GM23248 (cell line): ENCODE measurements at regions not wholly inside any gene's neighbourhood (a gene's known extent, or its start where the extent isn't known, plus 50 kb on each side); places are given as distances from the start of the nearest gene placed in this dataset.

ENCODE experiments used
- EZH2 ChIP-seq: fragments of 200-600 bp; sonication (generic); IDR thresholded peaks from 2 replicates; pipeline ENCODE4 v1.6.1; 2018; ENCODE audit warnings: antibody characterized with exemption, mild to moderate bottlenecking; ENCODE audit not compliant: insufficient read depth, poor library complexity, severe bottlenecking
- EZH2phosphoT487 ChIP-seq: fragments of 200-600 bp; sonication (generic); IDR thresholded peaks from 2 replicates; pipeline ENCODE4 v1.6.1; 2018; ENCODE audit warnings: antibody characterized with exemption, moderate library complexity, mild to moderate bottlenecking, low read depth; ENCODE audit not compliant: insufficient read depth

DNA sequence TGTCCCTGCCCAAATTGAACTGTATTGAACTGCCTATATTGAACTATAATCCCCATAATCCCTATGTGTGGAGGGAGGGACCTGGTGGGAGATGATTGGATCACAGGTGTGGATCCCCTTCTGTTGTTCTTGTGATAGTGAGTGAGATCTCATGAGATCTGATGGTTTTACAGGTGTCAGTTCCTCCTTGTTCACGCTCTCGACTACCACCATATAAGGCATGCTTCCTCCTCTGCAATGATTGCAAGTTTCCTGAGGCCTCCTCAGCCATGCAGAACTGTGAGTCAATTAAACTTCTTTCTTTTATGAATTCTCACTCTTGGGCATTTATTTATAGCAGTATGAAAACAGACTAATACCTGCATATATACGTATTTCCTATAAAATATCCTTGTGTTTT lies 206.5 kb upstream of the PDGFD start:
- TF ChIP-seq EZH2: no peak
- TF ChIP-seq EZH2phosphoT487: no peak
